ENCODE measurements at regions not wholly inside any gene's neighbourhood (a gene's known extent, or its start where the extent isn't known, plus 50 kb on each side); places are given as distances from the start of the nearest gene placed in this dataset.

DNA sequence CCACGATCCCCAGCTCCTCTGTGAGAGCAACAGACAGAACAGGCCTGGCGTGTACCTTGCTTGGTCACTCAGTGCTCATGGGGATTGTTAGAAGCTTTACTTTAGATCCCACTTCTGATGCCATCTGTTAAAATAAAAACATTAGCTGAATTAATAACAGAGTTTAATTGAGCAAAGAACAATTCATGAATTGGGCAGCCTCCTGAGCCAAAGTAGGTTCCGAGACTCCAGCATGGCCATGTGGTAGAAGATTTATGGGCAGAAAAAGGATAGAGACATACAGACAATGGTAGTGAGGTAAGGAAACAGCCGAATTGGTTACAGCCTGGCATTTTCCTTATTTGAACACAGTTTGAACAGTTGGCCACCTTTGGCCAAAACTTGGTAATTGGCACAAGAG is 223.9 kb upstream of the TRPC4 start:
- Histone ChIP-seq H3K36me3 (ENCODE audit: control insufficient read depth, insufficient read depth, low read length) (no peaks in the 10 kb centered on the region), H3K27ac (ENCODE audit: low read length) (no peak overlapping the region), H3K4me3 (ENCODE audit: low read depth in 2 of 2, low read length in 2 of 2) (no peak overlapping the region), H3K4me1 (ENCODE audit: control insufficient read depth, insufficient read depth, low read length) (no peaks in the 10 kb centered on the region), H3K27me3 (ENCODE audit: control insufficient read depth, insufficient read depth, low read length) (no peaks in the 10 kb centered on the region), H3K9me3 (ENCODE audit: control insufficient read depth, insufficient read depth, low read depth, low read length) (no peaks in the 10 kb centered on the region)
- DNase-seq (ENCODE audit: low read depth, low spot score) = no peak
- CTCF ChIA-PET = no interaction called here
- TF ChIP-seq POLR2AphosphoS5 (IDR thresholded peaks at IDR 0.05; ENCODE audit: low read depth, low read length) = no peak
- intact Hi-C loops (cut with micrococcal nuclease; ENCODE audit: unreplicated experiment) (no loop called here), in situ Hi-C loops (cut with HindIII; ENCODE audit: low pct_unique_long_range_greater_than_20kb, low sequenced_read_pairs) (no loop called here)
- BruUV-seq (replicated peaks) = no TSS peak
- POLR2A ChIA-PET = no interaction called here
- ATAC-seq = no peak

DNA sequence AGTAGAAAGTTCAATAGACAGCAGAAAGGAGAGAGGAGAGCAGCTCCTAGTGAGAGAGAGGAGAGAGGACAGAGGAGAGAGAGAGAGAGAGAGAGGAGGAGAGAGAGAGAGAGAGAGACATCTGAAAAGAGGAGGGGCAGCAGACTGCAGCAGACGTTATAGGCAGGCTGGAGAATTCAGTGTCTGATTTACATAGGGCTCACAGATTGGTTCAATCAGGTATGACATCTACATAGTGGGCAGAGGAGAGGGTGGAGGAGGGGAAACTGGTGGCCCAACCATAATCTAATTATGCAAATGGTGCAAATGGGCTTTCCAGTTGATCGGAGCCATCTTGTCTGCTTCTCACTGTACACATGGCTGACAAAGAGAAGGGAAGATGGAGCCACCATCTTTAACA is 221.3 kb upstream of the TRPC4 start:
- POLR2A ChIA-PET = no interaction called here
- CTCF ChIA-PET = no interaction called here
- Histone ChIP-seq H3K4me1 (ENCODE audit: control insufficient read depth, insufficient read depth, low read length) (no peaks in the 10 kb centered on the region), H3K9me3 (ENCODE audit: control insufficient read depth, insufficient read depth, low read depth, low read length) (no peaks in the 10 kb centered on the region), H3K36me3 (ENCODE audit: control insufficient read depth, insufficient read depth, low read length) (no peaks in the 10 kb centered on the region), H3K27me3 (ENCODE audit: control insufficient read depth, insufficient read depth, low read length) (no peaks in the 10 kb centered on the region), H3K4me3 (ENCODE audit: low read depth in 2 of 2, low read length in 2 of 2) (no peak overlapping the region), H3K27ac (ENCODE audit: low read length) (no peak overlapping the region)
- intact Hi-C loops (cut with micrococcal nuclease; ENCODE audit: unreplicated experiment) = no loop called here
- DNase-seq (ENCODE audit: low read depth, low spot score) = no peak
- no peak for TF ChIP-seq POLR2AphosphoS5 (IDR thresholded peaks at IDR 0.05; ENCODE audit: low read depth, low read length)
- TF ChIP-seq SIN3A (IDR thresholded peaks at IDR 0.05; ENCODE audit: borderline replicate concordance, insufficient read depth, low read depth, low read length) = no peak
- TF ChIP-seq, protein P1, sequence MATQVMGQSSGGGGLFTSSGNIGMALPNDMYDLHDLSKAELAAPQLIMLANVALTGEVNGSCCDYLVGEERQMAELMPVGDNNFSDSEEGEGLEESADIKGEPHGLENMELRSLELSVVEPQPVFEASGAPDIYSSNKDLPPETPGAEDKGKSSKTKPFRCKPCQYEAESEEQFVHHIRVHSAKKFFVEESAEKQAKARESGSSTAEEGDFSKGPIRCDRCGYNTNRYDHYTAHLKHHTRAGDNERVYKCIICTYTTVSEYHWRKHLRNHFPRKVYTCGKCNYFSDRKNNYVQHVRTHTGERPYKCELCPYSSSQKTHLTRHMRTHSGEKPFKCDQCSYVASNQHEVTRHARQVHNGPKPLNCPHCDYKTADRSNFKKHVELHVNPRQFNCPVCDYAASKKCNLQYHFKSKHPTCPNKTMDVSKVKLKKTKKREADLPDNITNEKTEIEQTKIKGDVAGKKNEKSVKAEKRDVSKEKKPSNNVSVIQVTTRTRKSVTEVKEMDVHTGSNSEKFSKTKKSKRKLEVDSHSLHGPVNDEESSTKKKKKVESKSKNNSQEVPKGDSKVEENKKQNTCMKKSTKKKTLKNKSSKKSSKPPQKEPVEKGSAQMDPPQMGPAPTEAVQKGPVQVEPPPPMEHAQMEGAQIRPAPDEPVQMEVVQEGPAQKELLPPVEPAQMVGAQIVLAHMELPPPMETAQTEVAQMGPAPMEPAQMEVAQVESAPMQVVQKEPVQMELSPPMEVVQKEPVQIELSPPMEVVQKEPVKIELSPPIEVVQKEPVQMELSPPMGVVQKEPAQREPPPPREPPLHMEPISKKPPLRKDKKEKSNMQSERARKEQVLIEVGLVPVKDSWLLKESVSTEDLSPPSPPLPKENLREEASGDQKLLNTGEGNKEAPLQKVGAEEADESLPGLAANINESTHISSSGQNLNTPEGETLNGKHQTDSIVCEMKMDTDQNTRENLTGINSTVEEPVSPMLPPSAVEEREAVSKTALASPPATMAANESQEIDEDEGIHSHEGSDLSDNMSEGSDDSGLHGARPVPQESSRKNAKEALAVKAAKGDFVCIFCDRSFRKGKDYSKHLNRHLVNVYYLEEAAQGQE (IDR thresholded peaks at IDR 0.05; ENCODE audit: insufficient read depth in 1 of 2, low read depth in 2 of 2, low read length in 1 of 2) = no peak
- TF ChIP-seq, protein P2, sequence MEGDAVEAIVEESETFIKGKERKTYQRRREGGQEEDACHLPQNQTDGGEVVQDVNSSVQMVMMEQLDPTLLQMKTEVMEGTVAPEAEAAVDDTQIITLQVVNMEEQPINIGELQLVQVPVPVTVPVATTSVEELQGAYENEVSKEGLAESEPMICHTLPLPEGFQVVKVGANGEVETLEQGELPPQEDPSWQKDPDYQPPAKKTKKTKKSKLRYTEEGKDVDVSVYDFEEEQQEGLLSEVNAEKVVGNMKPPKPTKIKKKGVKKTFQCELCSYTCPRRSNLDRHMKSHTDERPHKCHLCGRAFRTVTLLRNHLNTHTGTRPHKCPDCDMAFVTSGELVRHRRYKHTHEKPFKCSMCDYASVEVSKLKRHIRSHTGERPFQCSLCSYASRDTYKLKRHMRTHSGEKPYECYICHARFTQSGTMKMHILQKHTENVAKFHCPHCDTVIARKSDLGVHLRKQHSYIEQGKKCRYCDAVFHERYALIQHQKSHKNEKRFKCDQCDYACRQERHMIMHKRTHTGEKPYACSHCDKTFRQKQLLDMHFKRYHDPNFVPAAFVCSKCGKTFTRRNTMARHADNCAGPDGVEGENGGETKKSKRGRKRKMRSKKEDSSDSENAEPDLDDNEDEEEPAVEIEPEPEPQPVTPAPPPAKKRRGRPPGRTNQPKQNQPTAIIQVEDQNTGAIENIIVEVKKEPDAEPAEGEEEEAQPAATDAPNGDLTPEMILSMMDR (IDR thresholded peaks at IDR 0.05) = no peak
- no peak for TF ChIP-seq TCF7L2 (IDR thresholded peaks at IDR 0.05; ENCODE audit: low read depth, low read length)
- in situ Hi-C loops (cut with HindIII; ENCODE audit: low pct_unique_long_range_greater_than_20kb, low sequenced_read_pairs) = no loop called here
- BruUV-seq (replicated peaks) = no TSS peak
- no peak for ATAC-seq

DNA sequence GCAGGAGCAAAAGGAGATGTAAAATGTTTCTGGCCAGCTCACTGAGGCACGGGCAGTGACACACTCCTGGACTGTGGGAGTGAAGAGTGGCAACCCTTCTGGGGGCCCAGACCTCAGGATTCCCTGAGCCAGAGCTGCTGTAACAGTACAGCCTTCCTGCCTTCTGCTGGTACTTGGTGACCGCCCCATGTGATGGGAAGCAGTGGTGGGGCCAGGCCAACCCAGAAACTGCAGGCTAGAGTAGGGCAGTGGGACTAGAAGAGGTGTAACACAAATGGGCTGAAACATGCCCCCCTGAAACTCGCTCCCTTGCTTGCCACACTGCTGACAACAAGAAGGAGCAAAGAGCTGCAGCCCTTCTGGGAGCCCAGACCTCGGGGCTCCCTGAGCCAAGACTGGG is 217.1 kb upstream of the TRPC4 start:
- no peak overlapping the region for H3K27ac ChIP-seq (ENCODE audit: low read length)
- DNase-seq (ENCODE audit: low read depth, low spot score) = no peak
- ATAC-seq = no peak
- H3K4me1 ChIP-seq (ENCODE audit: control insufficient read depth, insufficient read depth, low read length) = no peaks in the 10 kb centered on the region
- H3K36me3 ChIP-seq (ENCODE audit: control insufficient read depth, insufficient read depth, low read length) = no peaks in the 10 kb centered on the region
- TF ChIP-seq, protein P2 (IDR thresholded peaks at IDR 0.05) = no peak
- TF ChIP-seq TCF7L2 (IDR thresholded peaks at IDR 0.05; ENCODE audit: low read depth, low read length) = no peak
- TF ChIP-seq, protein P1 (IDR thresholded peaks at IDR 0.05; ENCODE audit: insufficient read depth in 1 of 2, low read depth in 2 of 2, low read length in 1 of 2) = no peak
- no peak for TF ChIP-seq SIN3A (IDR thresholded peaks at IDR 0.05; ENCODE audit: borderline replicate concordance, insufficient read depth, low read depth, low read length)
- no peak for TF ChIP-seq POLR2AphosphoS5 (IDR thresholded peaks at IDR 0.05; ENCODE audit: low read depth, low read length)
- intact Hi-C loops (cut with micrococcal nuclease; ENCODE audit: unreplicated experiment) (no loop called here), in situ Hi-C loops (cut with HindIII; ENCODE audit: low pct_unique_long_range_greater_than_20kb, low sequenced_read_pairs) (no loop called here)
- CTCF ChIA-PET = no interaction called here
- no peaks in the 10 kb centered on the region for H3K27me3 ChIP-seq (ENCODE audit: control insufficient read depth, insufficient read depth, low read length)
- no peaks in the 10 kb centered on the region for H3K9me3 ChIP-seq (ENCODE audit: control insufficient read depth, insufficient read depth, low read depth, low read length)
- BruUV-seq (replicated peaks) = no TSS peak
- POLR2A ChIA-PET = no interaction called here
- no peak overlapping the region for H3K4me3 ChIP-seq (ENCODE audit: low read depth in 2 of 2, low read length in 2 of 2)
